Right lobe of liver (tissue), 6 donors: ENCODE measurements at regions not wholly inside any gene's neighbourhood (a gene's known extent, or its start where the extent isn't known, plus 50 kb on each side); places are given as distances from the start of the nearest gene placed in this dataset.
A peak's percentile ranks its signal among the peaks of the same experiment; 100 is the strongest.

Experiments used
- ATAC-seq, 4 donors: fragments of 200-7000 bp; cut with Tn5 transposase; one replicate each; pipeline ENCODE4 v1.9.1; 2020; ENCODE audit warnings: mild to moderate bottlenecking in 4 of 4, moderate library complexity in 4 of 4
- DNase-seq, 3 donors: peaks; one replicate each; pipeline ENCODE4 v3.0.0-alpha.2; 2020
- H3K27ac ChIP-seq, 3 donors: fragments of 200-600 bp; one replicate each; pipeline ENCODE4 v1.8.0; 2022
- H3K27me3 ChIP-seq, 2 donors: fragments of 200-600 bp; one replicate each; pipeline ENCODE4 v1.8.0; 2022
- H3K36me3 ChIP-seq, 4 donors: fragments of 200-600 bp; sonication (generic) in 1 of 4; one replicate each; pipeline versions ENCODE4 v1.5.1 to v1.8.0; 2017 to 2022; ENCODE audit warnings: control low read depth in 1 of 4
- H3K4me1 ChIP-seq, 4 donors: fragments of 200-600 bp; sonication (generic) in 1 of 4; one replicate each; pipeline versions ENCODE4 v1.5.1 to v1.8.0; 2017 to 2022; ENCODE audit warnings: control low read depth in 1 of 4
- H3K4me3 ChIP-seq, 3 donors: fragments of 200-600 bp; one replicate each; pipeline ENCODE4 v1.8.0; 2022
- H3K9me3 ChIP-seq, 4 donors: fragments of 200-600 bp; sonication (generic) in 1 of 4; one replicate each; pipeline versions ENCODE4 v1.5.1 to v1.8.0; 2017 to 2022; ENCODE audit warnings: control low read depth in 1 of 4
- POLR2A ChIP-seq: fragments of 450-650 bp; IDR thresholded peaks from one replicate; pipeline ENCODE4 v1.6.1; 2017; ENCODE audit warnings: antibody characterized with exemption, mild to moderate bottlenecking
- WGBS: methylation state at CpG from one replicate; pipeline ENCODE4 v1.1.6; 2018; ENCODE audit warnings: low coverage, low lambda C conversion rate; ENCODE audit not compliant: insufficient coverage; ENCODE audit errors: missing lambda C conversion rate; 5-methylcytosine and 5-hydroxymethylcytosine counted together
- intact Hi-C, 2 donors: fragments of 100-400 bp; cut with DNase I; formaldehyde crosslinking; loops; one replicate each; pipeline versions ENCODE4 v1.11.2 to v1.14.1; 2022
- TF ChIP-seq, protein P1 (sequence below), 4 donors: fragments of 200-600 bp in 3 of 4; fragments of 450-650 bp in 1 of 4; IDR thresholded peaks; one replicate each; pipeline versions ENCODE4 v1.5.1 to v1.8.0; 2016 to 2022; ENCODE audit warnings: antibody characterized with exemption in 4 of 4, mild to moderate bottlenecking in 2 of 4
- donor health status: DM: no; HTN: yes; CAD: no.
- donor health status: DM: no; HTN: no; CAD: no.
- donor health status: DM: no; HTN: no; CAD: no.
- donor health status: DM: no; HTN: yes; CAD: no.
- donor health status: DM: no; HTN: yes; CAD: no.

GRCh38 chr2:114057638-114058037 lies 167.7 kb downstream of the ACTR3 start:
- TF ChIP-seq, protein P1, sequence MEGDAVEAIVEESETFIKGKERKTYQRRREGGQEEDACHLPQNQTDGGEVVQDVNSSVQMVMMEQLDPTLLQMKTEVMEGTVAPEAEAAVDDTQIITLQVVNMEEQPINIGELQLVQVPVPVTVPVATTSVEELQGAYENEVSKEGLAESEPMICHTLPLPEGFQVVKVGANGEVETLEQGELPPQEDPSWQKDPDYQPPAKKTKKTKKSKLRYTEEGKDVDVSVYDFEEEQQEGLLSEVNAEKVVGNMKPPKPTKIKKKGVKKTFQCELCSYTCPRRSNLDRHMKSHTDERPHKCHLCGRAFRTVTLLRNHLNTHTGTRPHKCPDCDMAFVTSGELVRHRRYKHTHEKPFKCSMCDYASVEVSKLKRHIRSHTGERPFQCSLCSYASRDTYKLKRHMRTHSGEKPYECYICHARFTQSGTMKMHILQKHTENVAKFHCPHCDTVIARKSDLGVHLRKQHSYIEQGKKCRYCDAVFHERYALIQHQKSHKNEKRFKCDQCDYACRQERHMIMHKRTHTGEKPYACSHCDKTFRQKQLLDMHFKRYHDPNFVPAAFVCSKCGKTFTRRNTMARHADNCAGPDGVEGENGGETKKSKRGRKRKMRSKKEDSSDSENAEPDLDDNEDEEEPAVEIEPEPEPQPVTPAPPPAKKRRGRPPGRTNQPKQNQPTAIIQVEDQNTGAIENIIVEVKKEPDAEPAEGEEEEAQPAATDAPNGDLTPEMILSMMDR (IDR thresholded peaks at IDR 0.05): no peak
- TF ChIP-seq POLR2A: no peak
- no peaks in the 10 kb centered on the region for H3K36me3 ChIP-seq
- intact Hi-C loops: no loop called here
- H3K27ac ChIP-seq: no peak overlapping the region
- no peaks in the 10 kb centered on the region for H3K4me1 ChIP-seq
- DNase-seq: no peak
- no peaks in the 10 kb centered on the region for H3K9me3 ChIP-seq
- ATAC-seq: no peak
- H3K27me3 ChIP-seq: no peaks in the 10 kb centered on the region
- WGBS: 63% methylated on average over 6 of the region's 6 CpGs
- H3K4me3 ChIP-seq: no peak overlapping the region

DNA sequence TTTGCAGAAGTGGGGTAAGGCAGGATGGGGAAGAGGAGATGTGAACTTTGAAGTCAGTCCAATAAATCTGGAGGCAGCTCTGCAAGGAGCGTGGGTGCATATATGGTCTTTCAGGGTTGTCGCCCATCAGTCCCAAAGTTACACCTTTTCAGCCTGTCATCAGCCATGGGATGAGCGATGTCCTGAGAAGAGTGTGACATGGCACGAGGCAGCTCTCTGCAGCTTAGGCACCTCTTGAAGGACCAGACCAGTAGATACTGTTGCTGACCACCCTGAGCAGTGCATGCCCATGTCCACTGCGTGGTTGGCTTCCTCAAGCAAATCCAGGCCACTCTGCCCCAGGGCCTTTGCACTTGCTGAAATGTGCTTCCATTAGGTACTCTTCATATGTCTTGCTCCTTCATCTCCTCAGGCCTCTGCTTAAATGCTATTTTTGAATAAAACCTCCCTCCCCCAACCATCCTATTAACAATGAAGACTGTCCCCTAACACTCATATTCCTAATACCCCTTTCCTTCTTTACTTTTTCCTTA lies 171.7 kb downstream of the ACTR3 start:
- DNase-seq (no peak), ATAC-seq (no peak)
- Histone ChIP-seq H3K4me1 (peaks cover 0 to 13% (median 0%) of the 10 kb centered on the region in 4 donors), H3K27ac (no peak overlapping the region), H3K4me3 (no peak overlapping the region), H3K36me3 (no peaks in the 10 kb centered on the region), H3K9me3 (no peaks in the 10 kb centered on the region), H3K27me3 (no peaks in the 10 kb centered on the region)
- intact Hi-C loops: no loop called here
- TF ChIP-seq POLR2A: no peak
- WGBS: 89% methylated on average over 3 of the region's 5 CpGs

DNA sequence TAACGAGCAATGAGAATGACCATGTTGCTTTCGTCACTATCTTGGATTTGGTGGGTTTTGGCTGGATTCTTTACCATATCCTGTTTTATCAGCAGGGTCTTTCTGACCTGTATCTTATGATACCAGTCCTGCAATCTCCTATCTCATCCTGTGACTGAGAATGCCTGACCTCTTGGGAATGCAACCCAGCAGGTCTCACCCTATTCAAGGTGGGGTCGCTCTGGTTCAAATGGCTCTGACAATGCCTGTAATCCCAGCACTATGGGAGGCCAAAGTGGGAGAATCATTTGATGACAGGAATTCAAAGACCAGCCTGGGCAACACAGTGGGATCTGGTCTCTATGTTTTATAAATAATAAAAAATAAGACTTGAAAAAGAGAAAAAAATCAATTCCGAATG lies 173.5 kb downstream of the ACTR3 start:
- TF ChIP-seq, protein P1 (IDR thresholded peaks at IDR 0.05): no peak
- TF ChIP-seq POLR2A: no peak

DNA sequence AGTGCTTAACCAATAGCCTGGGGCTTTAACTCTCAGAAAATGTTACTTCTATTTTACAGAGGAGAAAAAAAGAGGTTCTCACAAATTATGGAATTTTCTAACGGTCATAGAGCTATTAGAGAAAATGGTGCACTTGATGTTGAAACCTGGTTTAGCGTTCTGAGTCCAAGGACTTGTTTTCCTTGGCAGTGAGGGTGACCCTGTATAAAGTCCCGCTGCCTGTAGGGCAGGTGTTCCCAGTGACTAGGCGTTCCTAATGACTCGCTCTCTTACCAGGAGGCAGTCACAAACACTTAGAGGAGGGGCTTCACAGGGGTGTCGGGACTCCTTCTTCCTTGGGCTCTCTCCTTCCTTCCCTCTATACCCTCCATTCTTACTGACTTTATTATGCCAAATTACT lies 175.8 kb downstream of the ACTR3 start:
- H3K4me1 ChIP-seq: peaks cover 0 to 13% (median 0%) of the 10 kb centered on the region in 4 donors
- no peaks in the 10 kb centered on the region for H3K9me3 ChIP-seq
- H3K27me3 ChIP-seq: no peaks in the 10 kb centered on the region
- ATAC-seq: peak; percentile 91 to 98 (median 94)
- no peaks in the 10 kb centered on the region for H3K36me3 ChIP-seq
- 36% methylated on average over 6 of the region's 6 CpGs for WGBS
- peak in 2 of 3 donors; percentile 58 to 64 for DNase-seq
- H3K4me3 ChIP-seq: no peak overlapping the region
- H3K27ac ChIP-seq: no peak overlapping the region
- TF ChIP-seq POLR2A: no peak
- TF ChIP-seq, protein P1 (IDR thresholded peaks at IDR 0.05): no peak
- intact Hi-C loops: no loop called here

More for the DNA sequence above, 173.5 kb downstream of the ACTR3 start:
- ATAC-seq: no peak
- no peak for DNase-seq
- Histone ChIP-seq H3K36me3 (no peaks in the 10 kb centered on the region), H3K9me3 (no peaks in the 10 kb centered on the region), H3K27me3 (no peaks in the 10 kb centered on the region), H3K27ac (no peak overlapping the region), H3K4me3 (no peak overlapping the region), H3K4me1 (peaks cover 0 to 13% (median 0%) of the 10 kb centered on the region in 4 donors)
- intact Hi-C loops: no loop called here
- 87% methylated on average over 4 of the region's 4 CpGs for WGBS

DNA sequence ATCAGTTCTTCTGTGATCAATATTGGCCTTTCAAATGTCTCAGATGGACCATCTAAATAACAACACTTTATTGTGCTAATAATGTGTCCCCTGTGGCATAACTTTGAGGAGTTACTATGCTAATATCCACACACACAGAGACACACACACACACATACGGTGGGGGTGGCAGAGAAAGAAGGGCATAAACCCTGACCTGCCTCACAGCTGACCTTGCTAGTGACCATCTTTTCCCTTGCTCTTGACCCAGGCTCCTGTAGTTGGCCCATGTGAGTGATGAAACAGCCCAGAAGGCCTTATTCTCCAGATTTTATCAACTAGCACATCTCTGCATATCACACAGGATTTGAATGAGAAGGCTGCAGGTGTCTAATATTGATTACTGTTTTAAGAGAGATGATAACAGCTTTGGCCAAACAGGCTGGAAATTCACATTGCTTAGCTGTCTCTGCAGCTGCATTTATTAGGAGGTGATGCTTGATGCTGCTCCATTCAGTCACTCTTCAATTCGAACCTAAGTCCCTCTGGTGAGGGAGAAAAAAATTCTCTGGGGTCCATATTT lies 176.4 kb downstream of the ACTR3 start:
- ATAC-seq (peak in 1 of 4 donors; percentile 48), DNase-seq (no peak)
- TF ChIP-seq, protein P1 (IDR thresholded peaks at IDR 0.05): no peak
- no peak for TF ChIP-seq POLR2A
- Histone ChIP-seq H3K27ac (no peak overlapping the region), H3K27me3 (no peaks in the 10 kb centered on the region), H3K9me3 (no peaks in the 10 kb centered on the region), H3K4me1 (peaks cover 0 to 13% (median 0%) of the 10 kb centered on the region in 4 donors), H3K4me3 (no peak overlapping the region), H3K36me3 (no peaks in the 10 kb centered on the region)
- WGBS: 38% methylated on average over 2 of the region's 2 CpGs
- intact Hi-C loops: no loop called here
